SH-SY5Y (cell line): ENCODE measurements at regions not wholly inside any gene's neighbourhood (a gene's known extent, or its start where the extent isn't known, plus 50 kb on each side); places are given as distances from the start of the nearest gene placed in this dataset.

ENCODE experiments used
- GATA2 ChIP-seq: IDR thresholded peaks from 2 replicates; pipeline ENCODE4 v1.6.1; 2011; ENCODE audit warnings: mild to moderate bottlenecking, low read depth, low read length
- GATA3 ChIP-seq: IDR thresholded peaks from 2 replicates; pipeline ENCODE4 v1.6.1; 2011; ENCODE audit warnings: low read depth, mild to moderate bottlenecking, low read length, moderate library complexity

DNA sequence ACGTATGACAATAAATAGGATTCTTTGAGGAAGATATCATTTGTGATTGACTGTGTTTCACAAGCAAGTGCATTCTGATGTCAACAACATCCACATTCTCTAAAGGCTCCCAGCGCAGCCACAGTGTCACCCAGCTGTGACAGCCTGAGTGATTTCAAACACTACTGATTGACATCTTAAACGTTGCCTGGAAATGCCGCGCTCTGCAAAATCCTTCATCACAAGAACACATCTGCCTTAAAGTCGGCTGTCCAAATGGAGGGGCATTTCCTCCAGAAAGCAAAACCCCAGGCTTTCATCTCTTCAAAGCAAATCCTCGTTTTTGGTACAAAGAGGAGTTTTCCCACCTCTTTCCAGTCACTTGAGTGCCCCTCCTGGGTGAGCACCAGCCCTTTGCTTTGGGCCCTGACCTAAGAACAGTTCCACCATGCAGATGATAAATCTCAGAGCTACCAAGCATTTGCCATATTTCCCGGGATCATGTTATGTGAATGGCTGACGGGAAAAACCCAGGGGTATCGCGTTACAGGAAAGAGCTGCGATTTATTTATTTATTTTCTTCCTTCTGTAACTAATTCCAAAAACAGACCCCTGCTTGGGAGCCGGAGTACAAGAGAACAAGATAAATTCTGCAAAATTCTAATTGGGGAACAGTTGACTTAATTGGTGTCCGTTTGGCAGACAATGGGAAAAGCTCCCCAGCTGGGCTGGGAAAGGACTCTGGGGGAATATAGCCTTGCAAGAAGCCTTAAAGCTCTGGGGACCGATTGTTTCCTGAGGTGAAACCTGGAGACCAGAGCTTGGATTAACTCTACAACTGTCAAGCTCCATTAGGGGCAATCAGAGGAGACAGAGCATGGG lies 703.8 kb upstream of the NR2F2 start:
- no peak for TF ChIP-seq GATA2
- TF ChIP-seq GATA3 = no peak

DNA sequence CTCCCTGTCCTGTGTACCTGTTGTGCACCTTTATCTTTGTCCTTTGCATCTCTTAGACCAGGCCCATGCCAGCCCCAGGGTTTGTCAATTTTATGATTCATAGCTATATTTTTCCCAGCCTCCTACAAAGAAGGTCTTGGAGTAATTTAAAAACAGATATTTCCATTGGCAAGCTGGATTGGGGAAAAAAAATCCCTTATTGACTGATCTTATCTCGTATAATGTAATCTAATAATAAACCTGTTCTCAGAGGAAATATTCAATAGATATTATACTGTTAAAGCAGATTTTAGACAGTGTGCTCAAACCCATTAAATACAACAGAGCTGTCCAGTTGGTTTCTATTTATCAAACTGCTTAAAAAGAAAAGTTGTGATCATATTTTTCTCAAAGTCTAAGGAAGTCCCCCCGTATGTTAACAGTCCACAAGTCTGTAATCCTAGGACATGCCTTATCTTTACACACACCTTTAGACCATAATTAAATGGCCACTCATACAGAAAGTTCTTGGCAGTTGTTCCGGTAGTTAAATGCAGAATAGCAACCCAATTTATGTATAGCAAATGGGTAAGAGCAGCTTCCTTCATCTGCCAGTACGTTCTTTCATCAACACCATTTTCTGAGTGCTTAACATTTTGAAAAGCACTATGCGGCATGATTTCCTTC lies 700.9 kb upstream of the NR2F2 start:
- TF ChIP-seq GATA3 (no peak), GATA2 (no peak)

DNA sequence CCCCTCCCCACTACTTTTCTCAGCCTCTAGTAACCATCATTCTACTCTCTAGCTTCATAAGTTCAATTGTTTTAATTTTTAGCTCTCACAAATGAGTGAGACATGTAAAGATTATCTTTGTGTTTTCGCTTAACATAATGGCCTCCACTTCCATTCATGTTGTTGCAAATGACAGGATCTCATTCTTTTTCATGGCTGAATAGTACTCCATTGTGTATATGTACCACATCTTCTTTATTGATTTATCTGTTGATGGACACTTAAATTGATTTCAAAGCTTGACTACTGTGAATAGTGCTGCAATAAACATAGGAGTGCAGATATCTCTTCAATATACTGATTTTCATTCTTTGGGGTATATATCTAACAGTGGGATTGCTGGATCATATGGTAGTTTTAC lies 699.8 kb upstream of the NR2F2 start:
- TF ChIP-seq GATA2 = no peak

DNA sequence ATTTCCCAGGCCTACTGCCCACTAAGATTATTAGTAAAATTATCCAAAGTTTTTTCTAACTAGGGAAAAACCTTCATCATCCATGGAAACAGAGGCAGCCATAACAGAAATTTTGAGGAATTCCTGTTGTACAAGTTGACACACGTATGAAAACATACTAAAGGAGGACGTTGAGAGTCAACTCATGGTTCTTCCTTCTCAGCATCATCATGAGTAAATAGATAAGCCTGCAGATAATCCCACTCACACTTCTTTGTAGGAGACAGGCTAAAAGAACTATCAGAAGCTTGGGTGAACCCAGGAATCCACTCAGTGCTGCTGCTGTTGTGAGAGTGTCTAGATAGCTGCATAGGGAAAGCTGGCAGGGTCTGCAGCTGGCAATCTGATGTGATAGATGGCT lies 694.8 kb upstream of the NR2F2 start:
- no peak for TF ChIP-seq GATA3
- TF ChIP-seq GATA2 = no peak

DNA sequence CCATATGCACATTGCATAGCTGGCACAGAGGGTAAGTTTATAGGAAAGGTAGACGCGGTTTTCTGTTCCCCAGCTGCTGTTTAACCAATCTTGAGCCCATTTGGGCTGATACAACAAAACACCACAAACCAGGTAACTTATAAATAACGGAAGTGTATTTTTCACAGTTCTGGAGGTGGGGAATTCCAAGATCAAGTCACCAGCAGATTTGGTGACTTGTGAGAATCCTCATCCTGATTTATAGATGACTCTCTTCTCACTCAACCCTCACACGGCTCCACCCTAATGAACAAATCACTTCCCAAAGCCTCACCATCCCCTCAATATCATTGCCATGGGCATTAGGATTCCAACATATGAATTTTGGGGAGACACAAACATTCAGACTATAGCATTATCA lies 694.4 kb upstream of the NR2F2 start:
- TF ChIP-seq GATA2 (no peak), GATA3 (no peak)

DNA sequence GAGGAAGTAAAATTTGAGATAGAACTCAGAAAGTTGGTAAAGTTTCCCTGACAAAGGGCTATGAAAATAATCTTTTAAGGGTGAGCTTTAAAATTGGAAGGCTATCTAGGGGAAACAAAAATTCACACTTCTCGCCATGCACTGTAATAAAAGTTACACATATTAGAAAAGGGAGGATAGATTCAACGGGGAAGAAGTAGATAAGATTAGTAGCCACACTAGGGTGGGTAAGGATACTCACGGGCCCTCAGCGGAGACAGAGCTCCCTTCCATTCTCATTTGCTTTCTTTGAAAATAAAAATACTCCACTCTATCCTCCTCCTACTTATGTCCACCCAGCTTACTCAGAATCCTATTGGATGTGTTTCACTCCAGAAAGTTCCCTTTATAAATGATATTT lies 691.3 kb upstream of the NR2F2 start:
- TF ChIP-seq GATA2 (no peak), GATA3 (no peak)

DNA sequence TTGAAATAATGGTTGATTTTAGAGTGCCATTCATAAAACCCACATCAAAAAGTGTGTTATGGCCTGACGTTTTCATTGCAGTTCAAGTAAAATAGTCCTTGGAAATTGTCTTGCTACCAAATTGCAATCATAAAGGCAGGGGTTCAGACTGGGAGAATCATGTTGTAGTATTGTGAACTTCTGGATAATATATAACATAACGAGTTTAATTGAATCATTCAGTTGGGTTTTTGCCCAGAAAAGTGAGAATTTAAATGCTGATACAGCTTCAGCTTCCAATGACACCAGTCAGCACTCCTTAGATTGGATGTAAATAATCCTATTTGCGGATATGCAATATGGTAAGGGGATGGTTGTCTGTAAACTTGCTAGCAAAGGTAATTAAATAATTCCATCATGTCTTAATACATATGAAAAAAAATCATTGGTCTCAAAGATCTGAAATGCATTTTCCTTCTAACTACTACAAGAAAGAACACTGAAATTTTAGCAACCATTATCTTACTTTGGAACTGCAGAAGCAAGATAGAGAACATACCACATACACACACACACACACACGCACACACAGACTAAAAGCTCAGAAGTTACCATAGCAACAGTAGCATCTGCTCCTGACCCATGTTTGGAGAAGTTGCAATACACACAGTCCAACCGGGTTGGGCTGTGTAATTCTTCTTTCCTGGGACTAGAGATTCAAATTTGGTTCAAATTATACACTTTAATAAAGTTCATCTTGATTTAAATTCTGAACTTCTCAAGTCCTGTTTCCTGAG lies 686.2 kb upstream of the NR2F2 start:
- TF ChIP-seq GATA2 = no peak
- no peak for TF ChIP-seq GATA3

DNA sequence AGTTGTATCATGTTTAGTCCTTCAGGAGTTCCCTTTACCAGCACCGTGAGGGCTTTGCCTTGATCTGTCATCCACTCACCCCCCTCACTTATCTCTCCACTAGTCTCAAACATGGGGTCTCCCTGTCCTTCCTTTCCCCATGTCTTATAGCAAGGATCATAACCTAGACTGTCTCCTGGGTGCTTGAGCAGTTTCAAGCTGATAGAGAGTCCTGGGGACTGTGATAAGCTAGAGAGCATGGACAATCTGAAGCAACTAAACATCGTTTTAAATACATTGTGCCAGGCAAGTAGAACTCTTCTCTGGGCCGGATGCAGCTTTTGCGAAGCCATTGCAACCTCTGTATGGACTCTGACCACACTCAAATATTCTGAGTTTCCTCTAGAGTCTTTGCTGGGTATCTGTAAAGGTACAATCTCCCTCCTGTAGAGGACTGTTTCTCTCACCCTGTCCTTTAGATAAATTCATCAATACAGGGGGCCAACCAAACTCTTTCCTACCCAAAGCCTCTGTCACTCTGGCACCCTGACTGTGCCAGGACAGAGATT lies 684.6 kb upstream of the NR2F2 start:
- no peak for TF ChIP-seq GATA2
- no peak for TF ChIP-seq GATA3

DNA sequence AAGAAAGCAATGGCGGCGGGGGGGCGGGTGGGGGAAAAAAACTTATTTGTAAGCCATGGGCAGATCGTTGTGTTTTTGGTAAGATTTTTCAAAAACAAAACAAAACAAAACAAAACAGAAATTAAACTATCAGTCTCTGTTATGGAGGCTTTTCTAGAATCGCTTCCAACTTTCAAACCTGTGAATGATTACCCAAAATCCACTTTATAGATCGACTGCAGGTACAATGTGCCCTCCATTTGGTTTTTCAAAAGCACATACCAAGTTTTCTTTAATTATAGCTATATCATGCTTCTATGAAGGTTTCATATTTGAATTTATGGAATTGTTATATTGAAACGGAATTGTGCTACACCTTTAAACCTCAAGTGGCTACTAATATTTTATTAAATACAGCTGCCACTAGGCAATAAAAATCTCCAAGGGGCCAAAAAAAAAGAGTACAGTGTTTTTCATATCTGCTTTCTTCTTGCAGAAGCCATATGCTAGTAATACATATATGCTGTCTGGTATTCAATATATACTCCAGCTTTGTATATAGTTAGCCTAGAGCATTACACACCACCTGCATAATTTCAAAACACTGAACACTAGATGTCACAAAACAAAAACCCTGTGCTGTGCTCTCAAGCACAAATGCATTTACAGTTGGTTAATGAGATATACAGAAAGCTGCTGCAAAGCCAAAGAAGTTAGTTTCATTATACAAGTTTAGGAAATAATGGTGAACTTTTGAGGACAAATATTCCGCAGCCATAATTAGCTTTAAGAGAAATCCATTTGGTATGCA lies 683.8 kb upstream of the NR2F2 start:
- no peak for TF ChIP-seq GATA3
- TF ChIP-seq GATA2 = no peak

DNA sequence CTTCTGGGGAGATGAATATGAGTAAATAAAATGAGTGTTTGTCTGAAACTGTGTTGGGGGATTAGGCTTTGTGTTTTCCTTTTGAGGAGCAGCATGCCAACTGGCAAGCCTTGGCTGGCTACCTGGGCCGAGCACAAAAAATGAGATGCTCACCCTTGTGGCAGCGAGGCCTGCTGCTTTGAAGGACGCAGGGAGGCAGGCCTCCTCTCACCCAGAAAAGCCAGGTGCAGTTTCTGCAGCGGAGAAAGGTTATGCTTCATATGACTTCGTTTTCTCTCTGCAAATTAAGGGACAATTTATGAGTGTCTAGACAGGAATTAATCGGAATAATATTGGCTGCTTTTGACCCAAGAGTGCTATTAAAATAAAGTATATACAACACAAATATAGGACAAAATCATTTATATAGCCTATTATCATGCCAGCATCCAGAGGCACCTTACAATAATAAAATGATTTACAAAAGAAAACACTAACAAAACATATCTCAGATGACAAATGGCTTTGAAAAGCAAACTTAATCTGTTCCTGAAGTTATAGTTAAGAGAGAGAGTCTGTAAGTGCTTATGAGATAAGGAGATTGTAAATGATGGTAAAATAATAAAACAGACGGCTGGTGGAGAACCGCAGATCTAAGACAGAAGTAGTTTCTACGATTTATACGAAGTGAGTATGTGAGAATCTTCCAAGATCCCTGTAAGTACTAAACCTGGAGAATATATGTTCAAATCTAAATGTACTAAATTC lies 682.8 kb upstream of the NR2F2 start:
- TF ChIP-seq GATA3 = no peak
- TF ChIP-seq GATA2 = no peak

DNA sequence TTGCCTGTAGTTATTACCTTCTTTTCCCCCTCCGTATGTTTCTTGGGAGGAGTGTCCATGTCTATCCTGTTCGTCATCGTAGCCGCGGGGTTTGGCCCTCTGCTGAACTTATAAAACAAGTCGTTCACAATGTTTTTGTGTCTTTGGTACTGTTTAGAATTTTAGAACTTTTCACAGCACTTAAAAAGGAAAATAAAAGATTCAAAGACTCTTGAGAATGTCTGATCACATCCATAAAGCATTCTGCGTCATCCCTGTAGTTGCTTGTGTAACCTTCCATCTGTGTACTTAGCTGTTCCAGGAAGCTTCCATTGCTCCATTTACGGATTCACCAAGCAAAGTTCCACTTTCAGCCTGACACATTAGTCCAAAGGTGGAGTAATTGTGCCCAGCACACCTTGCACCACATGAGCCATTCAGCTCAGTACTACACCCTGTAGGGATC lies 677.1 kb upstream of the NR2F2 start:
- TF ChIP-seq GATA3 (no peak), GATA2 (no peak)

DNA sequence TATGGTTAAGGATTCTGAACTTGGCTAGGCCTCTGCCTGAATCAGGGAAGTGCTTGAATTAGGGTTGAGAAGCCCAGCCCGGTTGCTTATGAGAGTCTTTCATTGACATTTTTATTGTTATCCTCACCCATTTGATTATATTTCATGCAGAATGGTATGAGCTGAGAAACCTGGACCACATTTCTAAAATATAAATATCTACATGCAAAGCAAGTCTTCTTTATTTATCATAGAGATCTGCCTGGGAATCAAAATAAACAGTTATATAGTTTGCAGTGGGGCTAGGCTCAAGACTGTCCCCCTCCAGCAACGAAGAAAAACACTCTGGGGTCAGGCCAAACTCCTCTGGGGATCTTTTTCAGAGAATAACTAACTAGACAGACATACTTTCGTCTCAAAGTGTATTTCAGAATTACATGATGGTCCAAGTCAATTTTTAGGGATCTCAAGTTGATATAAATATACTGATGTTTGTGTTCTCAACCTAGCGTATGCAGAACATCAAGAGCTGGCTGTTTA lies 675.4 kb upstream of the NR2F2 start:
- no peak for TF ChIP-seq GATA3
- no peak for TF ChIP-seq GATA2

DNA sequence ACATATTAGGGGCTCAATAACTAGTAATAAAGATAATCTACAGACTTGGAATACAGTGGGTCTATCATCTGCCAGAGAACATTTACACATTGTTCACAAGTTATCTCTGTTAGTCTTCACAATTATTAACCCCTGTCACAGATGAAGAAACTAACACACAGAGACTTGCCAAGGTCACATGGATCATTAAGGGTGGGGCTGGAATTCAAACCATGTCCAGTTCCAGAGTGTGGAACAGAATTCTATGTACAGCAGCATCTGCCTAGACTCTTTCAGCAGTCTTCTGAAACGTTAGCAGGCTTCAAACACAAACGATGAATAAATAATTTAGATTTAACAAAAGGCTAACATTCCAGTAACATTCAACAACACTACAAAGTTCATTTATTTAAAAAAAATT lies 673.9 kb upstream of the NR2F2 start:
- TF ChIP-seq GATA2 = no peak
- TF ChIP-seq GATA3 = no peak

DNA sequence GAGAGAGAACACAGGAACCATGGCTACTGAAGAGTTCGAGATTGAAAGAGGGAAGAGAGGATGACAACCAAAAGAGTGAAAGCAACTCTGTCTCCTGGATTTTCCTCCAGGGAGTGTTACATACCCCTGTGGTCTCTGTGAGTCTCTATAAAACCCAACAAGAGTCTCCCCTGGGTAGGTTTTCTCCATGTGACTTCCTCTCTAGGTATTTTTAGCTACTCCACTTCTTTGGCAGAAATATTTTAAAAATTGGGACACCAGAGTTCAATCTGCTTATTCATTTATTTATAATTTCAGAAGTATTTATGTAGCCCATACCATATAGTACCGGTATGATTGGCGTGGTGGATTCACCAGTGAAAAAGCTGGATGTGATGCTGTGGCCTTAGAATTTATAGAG lies 671.7 kb upstream of the NR2F2 start:
- TF ChIP-seq GATA2 (no peak), GATA3 (no peak)
